PC-9 (cell line): ENCODE measurements at regions not wholly inside any gene's neighbourhood (a gene's known extent, or its start where the extent isn't known, plus 50 kb on each side); places are given as distances from the start of the nearest gene placed in this dataset.

Experiments used
- CTCF ChIP-seq: fragments of 200-600 bp; sonication (generic); conservative IDR thresholded peaks from 2 replicates; pipeline ENCODE4 v1.6.1; 2017; ENCODE audit warnings: mixed run types, antibody characterized with exemption, mild to moderate bottlenecking, moderate library complexity
- EZH2 ChIP-seq: fragments of 200-600 bp; sonication (generic); IDR thresholded peaks from 2 replicates; pipeline ENCODE4 v1.8.0; 2017; ENCODE audit warnings: antibody characterized with exemption, low read depth

GRCh38 chr3:82610236-82610635, 848.8 kb upstream of the GBE1 start:
- TF ChIP-seq EZH2 (no peak), CTCF (no peak)
